Heart left ventricle (tissue), 13 donors: ENCODE measurements at regions not wholly inside any gene's neighbourhood (a gene's known extent, or its start where the extent isn't known, plus 50 kb on each side); places are given as distances from the start of the nearest gene placed in this dataset.

Experiments used
- POLR2A ChIP-seq, 2 donors: fragments of 450-650 bp; IDR thresholded peaks; one replicate each; pipeline ENCODE4 v1.6.1; 2017; ENCODE audit warnings: antibody characterized with exemption in 2 of 2, mild to moderate bottlenecking in 2 of 2, moderate library complexity in 2 of 2
- TF ChIP-seq, protein P1 (sequence below), 12 donors: fragments of 200-600 bp; sonication (generic) in 4 of 12; IDR thresholded peaks; one replicate each; pipeline versions ENCODE4 v1.5.0 to v1.8.0; 2018 to 2022; ENCODE audit warnings: antibody characterized with exemption in 12 of 12, mild to moderate bottlenecking in 5 of 12
- donor health status: ischemic (EF 13 %, LVEDD 7.1; RV severe dilation, severe dysfunction).
- donor health status: DM: no; HTN: yes; CAD: no.
- donor health status: DM: no; HTN: no; CAD: no.
- donor health status: ischemic (EF 25% LVEDD 6.9; RV normal size, moderate dysfunction).
- donor health status: ischemic (EF 25% LVEDD 5.7; RV mildly dilated, moderate dysfunction).
- donor health status: ischemic (EF 35%, LVEDD 5.7; RV mildly dilated, moderate dysfunction).
- donor health status: nonischemic (EF 11% LVEDD 7.7; RV severe dilation, severe dysfunction).
- donor health status: DM: yes; HTN: yes; CAD: no.
- donor health status: PGD.
- donor health status: ischemic (EF 29% LVEDD 5.4; RV normal size, mild dysfunction).
- donor health status: nonischemic (EF 23%, LVEDD 6.1; RV moderate dilation, normal function).

- TF ChIP-seq, protein P1, sequence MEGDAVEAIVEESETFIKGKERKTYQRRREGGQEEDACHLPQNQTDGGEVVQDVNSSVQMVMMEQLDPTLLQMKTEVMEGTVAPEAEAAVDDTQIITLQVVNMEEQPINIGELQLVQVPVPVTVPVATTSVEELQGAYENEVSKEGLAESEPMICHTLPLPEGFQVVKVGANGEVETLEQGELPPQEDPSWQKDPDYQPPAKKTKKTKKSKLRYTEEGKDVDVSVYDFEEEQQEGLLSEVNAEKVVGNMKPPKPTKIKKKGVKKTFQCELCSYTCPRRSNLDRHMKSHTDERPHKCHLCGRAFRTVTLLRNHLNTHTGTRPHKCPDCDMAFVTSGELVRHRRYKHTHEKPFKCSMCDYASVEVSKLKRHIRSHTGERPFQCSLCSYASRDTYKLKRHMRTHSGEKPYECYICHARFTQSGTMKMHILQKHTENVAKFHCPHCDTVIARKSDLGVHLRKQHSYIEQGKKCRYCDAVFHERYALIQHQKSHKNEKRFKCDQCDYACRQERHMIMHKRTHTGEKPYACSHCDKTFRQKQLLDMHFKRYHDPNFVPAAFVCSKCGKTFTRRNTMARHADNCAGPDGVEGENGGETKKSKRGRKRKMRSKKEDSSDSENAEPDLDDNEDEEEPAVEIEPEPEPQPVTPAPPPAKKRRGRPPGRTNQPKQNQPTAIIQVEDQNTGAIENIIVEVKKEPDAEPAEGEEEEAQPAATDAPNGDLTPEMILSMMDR (IDR thresholded peaks at IDR 0.05) = no peak
- no peak for TF ChIP-seq POLR2A (IDR thresholded peaks at IDR 0.05)
Measured at GRCh38 chr3:70776081-70776480, 463.6 kb upstream of the MDFIC2 start.
